Pancreas (tissue), 10 donors: ENCODE measurements at regions not wholly inside any gene's neighbourhood (a gene's known extent, or its start where the extent isn't known, plus 50 kb on each side); places are given as distances from the start of the nearest gene placed in this dataset.

Source experiments
- ATAC-seq, 4 donors: fragments of 200-7000 bp; cut with Tn5 transposase; one replicate each; pipeline versions ENCODE4 v1.8.0 to v1.9.1; 2020; ENCODE audit warnings: mild to moderate bottlenecking in 4 of 4, moderate library complexity in 4 of 4
- DNase-seq, 6 donors: peaks; one replicate each; pipeline ENCODE4 v3.0.0-alpha.2; 2020
- FAIRE-seq: peaks from 2 replicates; lab custom pipeline; 2012; peaks lifted over from hg19 to GRCh38; lab: Jason Lieb, UNC
- H3K27ac ChIP-seq, 4 donors: fragments of 200-600 bp; sonication (generic); 1 replicate in 3 of 4; 2 replicates in 1 of 4; pipeline versions ENCODE4 v1.5.0 to v1.8.0; 2020
- H3K27me3 ChIP-seq, 4 donors: fragments of 200-600 bp; one replicate each; pipeline ENCODE4 v1.8.0; 2021
- H3K36me3 ChIP-seq, 3 donors: fragments of 200-600 bp; sonication (generic) in 1 of 3; one replicate each; pipeline versions ENCODE4 v1.5.0 to v1.8.0; 2020 to 2021
- H3K4me1 ChIP-seq, 3 donors: fragments of 200-600 bp; one replicate each; pipeline ENCODE4 v1.8.0; 2021
- H3K4me3 ChIP-seq, 4 donors: fragments of 200-600 bp; sonication (generic) in 2 of 4; one replicate each; pipeline versions ENCODE4 v1.5.0 to v1.8.0; 2020 to 2021
- H3K9me3 ChIP-seq, 4 donors: fragments of 200-600 bp; one replicate each; pipeline ENCODE4 v1.8.0; 2021
- CTCF ChIP-seq, 4 donors: fragments of 200-600 bp; sonication (generic) in 3 of 4; IDR thresholded peaks; one replicate each; pipeline versions ENCODE4 v1.5.0 to v1.8.0; 2021; ENCODE audit warnings: antibody characterized with exemption in 4 of 4
- WGBS, 2 donors: extraction: QIAGEN DNeasy Blood & Tissue Kit; methylation state at CpG; one replicate each; pipeline ENCODE4 v1.1.7; 2013; 5-methylcytosine and 5-hydroxymethylcytosine counted together
- intact Hi-C, 3 donors: fragments of 100-400 bp; cut with DNase I; formaldehyde crosslinking; loops; one replicate each; pipeline versions ENCODE4 v1.11.1 to v1.14.2; 2022
- donor health status: healthy with polysubstance abuse.
- donor health status: DM: no; HTN: no; CAD: no; lungs with moderate emphysema.
- donor health status: DM: no; HTN: no; CAD: no.
- donor health status: control.
- donor health status: control.
- donor health status: Bipolar disorder and iron deficiency.
- donor health status: DM: yes; HTN: yes; CAD: no.
- donor health status: DM: no; HTN: no; CAD: no.
- donor health status: DM: no; HTN: no; CAD: no.
- donor health status: DM: yes; HTN: yes; CAD: no.

- FAIRE-seq (no peak), ATAC-seq (peak in 3 of 4 donors; percentile 34 to 57 (median 48)), DNase-seq (no peak)
- H3K27me3 ChIP-seq: no peaks in the 10 kb centered on the region
- no peak for TF ChIP-seq CTCF (IDR thresholded peaks at IDR 0.05)
- peaks cover 0 to 9% (median 3%) of the 10 kb centered on the region in 3 donors for H3K4me1 ChIP-seq
- no peaks in the 10 kb centered on the region for H3K9me3 ChIP-seq
- H3K36me3 ChIP-seq: no peaks in the 10 kb centered on the region
- no peak overlapping the region for H3K4me3 ChIP-seq
- intact Hi-C loops: no loop called here
- 11 to 13% methylated on average over 3 of the region's 3 CpGs for WGBS, 2 donors
- no peak overlapping the region for H3K27ac ChIP-seq
These were observed 821.5 kb downstream of the EFNA5 start for GRCh38 chr5:106849266-106849665.

GRCh38 chr5:106843812-106844416, 826.8 kb downstream of the EFNA5 start:
- DNase-seq: no peak
- no peaks in the 10 kb centered on the region for H3K36me3 ChIP-seq
- H3K9me3 ChIP-seq: no peaks in the 10 kb centered on the region
- no peaks in the 10 kb centered on the region for H3K27me3 ChIP-seq
- intact Hi-C loops: no loop called here
- H3K4me3 ChIP-seq: no peak overlapping the region
- peak in 1 of 4 donors; percentile 14 for TF ChIP-seq CTCF (IDR thresholded peaks at IDR 0.05)
- WGBS, 2 donors: 62 to 81% methylated on average over 4 of the region's 4 CpGs
- FAIRE-seq: no peak
- H3K4me1 ChIP-seq: peaks cover 0 to under 1% (median 0%) of the 10 kb centered on the region in 3 donors
- peak in 1 of 4 donors; percentile 29 for ATAC-seq
- no peak overlapping the region for H3K27ac ChIP-seq

- no peak for TF ChIP-seq CTCF (IDR thresholded peaks at IDR 0.05)
- no peak for FAIRE-seq
- 22 to 27% methylated on average over 3 of the region's 3 CpGs for WGBS, 2 donors
These were observed 837.2 kb downstream of the EFNA5 start for GRCh38 chr5:106833517-106833916.

GRCh38 chr5:106827061-106827460, 843.7 kb downstream of the EFNA5 start:
- no peaks in the 10 kb centered on the region for H3K36me3 ChIP-seq
- ATAC-seq (no peak), FAIRE-seq (no peak), DNase-seq (no peak)
- TF ChIP-seq CTCF (IDR thresholded peaks at IDR 0.05): no peak
- WGBS, 2 donors: 92 to 100% methylated on average over 1 of the region's 1 CpG
- no peak overlapping the region for H3K4me3 ChIP-seq
- H3K4me1 ChIP-seq: no peaks in the 10 kb centered on the region
- H3K27ac ChIP-seq: no peak overlapping the region
- H3K27me3 ChIP-seq: no peaks in the 10 kb centered on the region
- no peaks in the 10 kb centered on the region for H3K9me3 ChIP-seq
- intact Hi-C loops: no loop called here

More at GRCh38 chr5:106833517-106833916, 837.2 kb downstream of the EFNA5 start:
- peak in 1 of 4 donors; percentile 25 for ATAC-seq
- intact Hi-C loops: no loop called here
- Histone ChIP-seq H3K36me3 (no peaks in the 10 kb centered on the region), H3K4me3 (no peak overlapping the region), H3K27ac (no peak overlapping the region), H3K9me3 (no peaks in the 10 kb centered on the region), H3K27me3 (no peaks in the 10 kb centered on the region), H3K4me1 (no peaks in the 10 kb centered on the region)
- DNase-seq: no peak

GRCh38 chr5:106825374-106825773, 845.4 kb downstream of the EFNA5 start:
- Histone ChIP-seq H3K27me3 (no peaks in the 10 kb centered on the region), H3K4me3 (no peak overlapping the region), H3K9me3 (no peaks in the 10 kb centered on the region), H3K4me1 (no peaks in the 10 kb centered on the region), H3K27ac (no peak overlapping the region), H3K36me3 (no peaks in the 10 kb centered on the region)
- intact Hi-C loops: no loop called here
- FAIRE-seq (no peak), DNase-seq (no peak), ATAC-seq (no peak)
- WGBS, 2 donors: 57 to 63% methylated on average over 2 of the region's 2 CpGs
- TF ChIP-seq CTCF (IDR thresholded peaks at IDR 0.05): no peak
